NB4 (cell line): ENCODE measurements at regions not wholly inside any gene's neighbourhood (a gene's known extent, or its start where the extent isn't known, plus 50 kb on each side); places are given as distances from the start of the nearest gene placed in this dataset.

ENCODE experiments used
- CTCF ChIP-seq: IDR thresholded peaks from one replicate; pipeline ENCODE4 v1.5.1; 2012; ENCODE audit warnings: low read depth, low read length
- MAX ChIP-seq: IDR thresholded peaks from 2 replicates; pipeline ENCODE4 v1.6.1; 2011; ENCODE audit warnings: low read depth, low read length
- MYC ChIP-seq: IDR thresholded peaks from 2 replicates; pipeline ENCODE4 v1.6.1; 2011; ENCODE audit warnings: low read depth, low read length
- POLR2A ChIP-seq: IDR thresholded peaks from 2 replicates; pipeline ENCODE4 v1.6.1; 2011; ENCODE audit warnings: mild to moderate bottlenecking; ENCODE audit not compliant: insufficient read length; ENCODE audit errors: extremely low read depth

GRCh38 chr4:81789158-81789557, 317.5 kb upstream of the RASGEF1B start:
- TF ChIP-seq POLR2A (no peak), CTCF (no peak), MAX (no peak), MYC (no peak)
